ENCODE measurements at regions not wholly inside any gene's neighbourhood (a gene's known extent, or its start where the extent isn't known, plus 50 kb on each side); places are given as distances from the start of the nearest gene placed in this dataset.

GRCh38 chr9:126052791-126053190 lies 273.8 kb upstream of the MVB12B start:
- TF ChIP-seq MXI1 (IDR thresholded peaks at IDR 0.05; ENCODE audit: low read depth, low read length) = no peak
- TF ChIP-seq NR2F1 (conservative IDR thresholded peaks at IDR 0.05) = no peak
- TF ChIP-seq RAD21 (IDR thresholded peaks at IDR 0.05; ENCODE audit: insufficient read depth, low read depth, low read length) = no peak
- no peak for TF ChIP-seq REST (IDR thresholded peaks at IDR 0.05; ENCODE audit: low read depth, low read length)
- TF ChIP-seq BACH1 (IDR thresholded peaks at IDR 0.05; ENCODE audit: borderline replicate concordance) = no peak
- TF ChIP-seq CUX1 (IDR thresholded peaks at IDR 0.05; ENCODE audit: insufficient replicate concordance, low read depth, low read length) = no peak
- no peak for TF ChIP-seq CHD2 (IDR thresholded peaks at IDR 0.05; ENCODE audit: borderline replicate concordance, low read depth, low read length)
- TF ChIP-seq NRF1 (conservative IDR thresholded peaks at IDR 0.05; ENCODE audit: low read depth, low read length) = no peak
- TF ChIP-seq CBX5 (IDR thresholded peaks at IDR 0.05; ENCODE audit: low read depth) = no peak
- no peak for TF ChIP-seq SMAD1 (IDR thresholded peaks at IDR 0.05; ENCODE audit: low read depth, partially characterized antibody)
- Histone ChIP-seq H3K4me2 (ENCODE audit: control insufficient read depth, insufficient read depth) (no peak overlapping the region), H3K27ac (ENCODE audit: control insufficient read depth, insufficient read depth) (no peak overlapping the region), H3K4me3 (no peak overlapping the region), H4K20me1 (ENCODE audit: control insufficient read depth, insufficient read depth) (no peaks in the 10 kb centered on the region), H3K79me2 (ENCODE audit: control insufficient read depth, insufficient read depth, low read length) (no peaks in the 10 kb centered on the region), H3K9me3 (replicated peaks; ENCODE audit: control insufficient read depth, insufficient read depth, low read length) (no peaks in the 10 kb centered on the region), H3K36me3 (ENCODE audit: control insufficient read depth in 2 of 2, insufficient read depth in 2 of 2, low read length in 1 of 2) (no peaks in the 10 kb centered on the region), H3K27me3 (replicated peaks in 1 of 2; ENCODE audit: control insufficient read depth in 2 of 2, insufficient read depth in 2 of 2, low read length in 1 of 2) (peaks cover 1 to 3% of the 10 kb centered on the region in 2 experiments; a peak in 3 of 4 replicates), H3K4me1 (ENCODE audit: control insufficient read depth, insufficient read depth, low read length) (no peaks in the 10 kb centered on the region), H2AFZ (ENCODE audit: control insufficient read depth, low read depth, low read length) (no peak overlapping the region), H3K9ac (ENCODE audit: control insufficient read depth, insufficient read depth, low read length) (no peak overlapping the region)
- in situ Hi-C loops (cut with MboI) = no loop called here
- no peak for DNase-seq (ENCODE audit: low read depth, low spot score)
- WGBS (ENCODE audit: insufficient coverage, insufficient replicate concordance, low lambda C conversion rate, missing lambda C conversion rate) = 30% methylated on average over 6 of the region's 6 CpGs
- POLR2A ChIA-PET = no interaction called here
- RAD21 ChIA-PET (ENCODE audit: unreplicated experiment) = interaction anchor here (0.6 kb wide), 1 partner anchor 183 kb away, joined by 3 read pairs; no protein-coding TSS in a partner anchor
- SMC1A ChIA-PET (ENCODE audit: uncharacterized antibody, unreplicated experiment) = interaction anchor here (0.5 kb wide), 1 partner anchor 156 kb away, joined by 3 read pairs; no protein-coding TSS in a partner anchor
- intact Hi-C loops (cut with micrococcal nuclease; ENCODE audit: unreplicated experiment) = no loop called here
- no peak for ATAC-seq
- CTCF ChIA-PET = interaction anchor here (1.1 kb wide), 1 partner anchor 438 kb away, joined by 5 read pairs; no protein-coding TSS in a partner anchor
- FAIRE-seq = no peak
- no TSS peak for BruUV-seq (replicated peaks)

Data from GM12878 (cell line).